Fibroblast of lung (primary cell): ENCODE measurements at regions not wholly inside any gene's neighbourhood (a gene's known extent, or its start where the extent isn't known, plus 50 kb on each side); places are given as distances from the start of the nearest gene placed in this dataset.

Source experiments
- EZH2 ChIP-seq: IDR thresholded peaks from 2 replicates; pipeline ENCODE4 v1.5.1; 2012; ENCODE audit warnings: low read length, control low read depth, mild to moderate bottlenecking; ENCODE audit errors: missing control alignments
- TF ChIP-seq, protein P1 (sequence below), 2 donors: IDR thresholded peaks in 1 of 2; conservative IDR thresholded peaks in 1 of 2; 1 replicate in 1 of 2; 2 replicates in 1 of 2; pipeline ENCODE4 v1.5.1; 2011 to 2012; ENCODE audit warnings: low read length in 2 of 2, control low read depth in 1 of 2, inconsistent platforms in 1 of 2, low read depth in 1 of 2, mild to moderate bottlenecking in 1 of 2

DNA sequence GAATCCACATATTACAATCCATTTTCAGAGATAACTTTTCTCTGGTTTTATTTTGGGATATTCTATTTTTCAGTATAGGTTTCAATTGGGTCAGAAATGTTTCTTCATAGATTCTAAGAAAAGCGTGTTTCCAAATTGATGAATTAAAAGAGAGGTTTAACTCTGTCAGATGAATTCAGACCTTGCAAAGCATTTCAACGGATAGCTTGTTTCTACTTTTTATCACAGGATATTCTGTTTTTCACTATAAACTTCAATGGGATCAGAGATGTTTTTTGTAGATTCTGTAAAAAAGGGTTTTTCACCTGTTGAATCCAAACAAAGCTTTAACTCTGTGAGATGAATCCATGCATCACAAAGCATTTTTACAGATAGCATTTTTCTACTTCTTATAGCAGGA lies 1498.1 kb downstream of the UQCRFS1 start:
- TF ChIP-seq, protein P1, sequence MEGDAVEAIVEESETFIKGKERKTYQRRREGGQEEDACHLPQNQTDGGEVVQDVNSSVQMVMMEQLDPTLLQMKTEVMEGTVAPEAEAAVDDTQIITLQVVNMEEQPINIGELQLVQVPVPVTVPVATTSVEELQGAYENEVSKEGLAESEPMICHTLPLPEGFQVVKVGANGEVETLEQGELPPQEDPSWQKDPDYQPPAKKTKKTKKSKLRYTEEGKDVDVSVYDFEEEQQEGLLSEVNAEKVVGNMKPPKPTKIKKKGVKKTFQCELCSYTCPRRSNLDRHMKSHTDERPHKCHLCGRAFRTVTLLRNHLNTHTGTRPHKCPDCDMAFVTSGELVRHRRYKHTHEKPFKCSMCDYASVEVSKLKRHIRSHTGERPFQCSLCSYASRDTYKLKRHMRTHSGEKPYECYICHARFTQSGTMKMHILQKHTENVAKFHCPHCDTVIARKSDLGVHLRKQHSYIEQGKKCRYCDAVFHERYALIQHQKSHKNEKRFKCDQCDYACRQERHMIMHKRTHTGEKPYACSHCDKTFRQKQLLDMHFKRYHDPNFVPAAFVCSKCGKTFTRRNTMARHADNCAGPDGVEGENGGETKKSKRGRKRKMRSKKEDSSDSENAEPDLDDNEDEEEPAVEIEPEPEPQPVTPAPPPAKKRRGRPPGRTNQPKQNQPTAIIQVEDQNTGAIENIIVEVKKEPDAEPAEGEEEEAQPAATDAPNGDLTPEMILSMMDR (conservative IDR thresholded peaks at IDR 0.05 in 1 of 2, IDR thresholded peaks at IDR 0.05 in 1 of 2; ENCODE audit: low read depth in 1 of 2, low read length in 2 of 2): no peak
- no peak for TF ChIP-seq EZH2
